NCI-H460 (cell line): ENCODE measurements at regions not wholly inside any gene's neighbourhood (a gene's known extent, or its start where the extent isn't known, plus 50 kb on each side); places are given as distances from the start of the nearest gene placed in this dataset.
"Not testable (repeated sequence)": the region's sequence is repeated elsewhere in the genome, so short reads cannot be mapped to it uniquely, and the experiment has no call there.

Source experiments
- DNase-seq: peaks from one replicate; pipeline ENCODE4 v3.0.0-alpha.2; 2016; ENCODE audit warnings: low read depth; ENCODE audit errors: extremely low read depth

DNA sequence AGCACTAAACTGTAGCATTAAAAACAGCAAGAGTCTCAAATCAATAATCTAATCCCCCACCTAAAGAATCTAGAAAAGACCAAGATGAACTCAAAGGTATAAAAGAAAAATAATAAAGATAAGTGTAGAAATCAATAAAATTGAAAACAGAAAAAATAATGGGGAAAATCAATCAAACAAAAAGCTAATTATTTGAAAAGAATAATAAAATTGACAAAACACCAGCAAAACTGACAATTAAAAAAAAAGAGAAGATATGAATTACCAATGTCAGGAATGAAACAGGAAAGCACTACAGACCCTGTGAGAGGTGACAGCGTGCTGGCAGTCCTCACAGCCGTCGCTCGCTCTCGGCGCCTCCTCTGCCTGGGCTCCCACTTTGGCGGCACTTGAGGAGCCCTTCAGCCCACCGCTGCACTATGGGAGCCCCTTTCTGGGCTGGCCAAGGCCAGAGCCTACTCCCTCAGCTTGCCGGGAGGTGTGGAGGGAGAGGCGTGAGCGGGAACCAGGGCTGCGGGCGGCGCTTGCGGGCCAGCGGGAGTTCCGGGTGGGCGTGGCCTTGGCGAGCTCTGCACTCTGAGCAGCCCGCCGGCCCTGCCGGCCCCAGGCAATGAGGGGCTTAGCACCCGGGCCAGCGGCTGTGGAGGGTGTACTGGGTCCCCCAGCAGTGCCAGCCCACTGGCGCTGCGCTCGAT, 105.3 kb upstream of the HEY2 start:
- not testable (repeated sequence) for DNase-seq

DNA sequence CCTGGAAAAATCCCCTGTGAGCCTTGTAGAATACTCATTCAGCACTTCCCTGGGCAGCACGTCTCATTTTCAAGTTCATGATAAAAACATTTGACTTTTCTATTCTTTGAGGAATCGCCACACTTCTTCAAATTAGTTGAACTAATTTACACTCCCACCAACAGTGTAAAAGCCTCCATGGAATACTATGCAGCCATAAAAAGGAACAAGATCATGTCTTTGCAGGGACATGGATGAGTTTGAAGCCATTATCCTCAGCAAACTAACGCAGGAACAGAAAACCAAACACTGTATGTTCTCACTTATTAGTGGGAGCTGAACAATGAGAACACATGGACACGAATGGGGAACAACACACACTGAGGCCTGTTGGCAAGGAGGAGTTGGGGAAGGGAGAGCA, 102.0 kb upstream of the HEY2 start:
- no peak for DNase-seq

DNA sequence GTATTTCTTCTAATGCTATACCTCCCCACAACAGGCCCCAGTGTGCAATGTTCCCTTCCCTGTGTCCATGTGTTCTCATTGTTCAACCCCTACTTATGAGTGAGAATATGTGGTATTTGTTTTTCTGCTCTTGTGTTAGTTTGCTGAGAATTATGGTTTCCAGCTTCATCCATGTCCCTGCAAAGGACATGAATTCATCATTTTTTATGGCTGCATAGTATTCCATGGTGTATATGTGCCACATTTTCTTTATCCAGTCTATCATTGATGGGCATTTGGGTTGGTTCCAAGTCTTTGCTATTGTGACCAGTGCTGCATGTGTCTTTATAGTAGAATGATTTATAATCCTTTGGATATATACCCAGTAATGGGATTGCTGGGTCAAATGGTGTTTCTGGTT, 95.7 kb upstream of the HEY2 start:
- not testable (repeated sequence) for DNase-seq

DNA sequence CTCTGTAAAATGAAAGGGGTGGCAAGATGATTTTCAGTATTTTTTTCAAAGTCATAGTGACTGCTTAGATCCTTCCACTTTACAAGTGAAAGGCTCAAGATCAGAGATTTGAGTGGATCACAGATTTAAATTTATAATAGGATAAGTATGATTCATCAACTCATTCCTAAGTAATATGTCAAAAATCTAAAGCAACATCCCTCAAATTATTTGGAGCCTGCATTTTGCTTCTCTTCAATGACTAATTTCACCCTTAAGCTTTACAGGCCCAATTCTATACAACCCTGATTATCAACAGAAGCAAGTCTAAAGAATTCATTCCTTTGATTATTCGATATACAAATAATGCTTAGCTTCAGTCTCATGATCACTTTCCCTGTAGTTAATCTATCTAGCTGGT, 93.9 kb upstream of the HEY2 start:
- no peak for DNase-seq

DNA sequence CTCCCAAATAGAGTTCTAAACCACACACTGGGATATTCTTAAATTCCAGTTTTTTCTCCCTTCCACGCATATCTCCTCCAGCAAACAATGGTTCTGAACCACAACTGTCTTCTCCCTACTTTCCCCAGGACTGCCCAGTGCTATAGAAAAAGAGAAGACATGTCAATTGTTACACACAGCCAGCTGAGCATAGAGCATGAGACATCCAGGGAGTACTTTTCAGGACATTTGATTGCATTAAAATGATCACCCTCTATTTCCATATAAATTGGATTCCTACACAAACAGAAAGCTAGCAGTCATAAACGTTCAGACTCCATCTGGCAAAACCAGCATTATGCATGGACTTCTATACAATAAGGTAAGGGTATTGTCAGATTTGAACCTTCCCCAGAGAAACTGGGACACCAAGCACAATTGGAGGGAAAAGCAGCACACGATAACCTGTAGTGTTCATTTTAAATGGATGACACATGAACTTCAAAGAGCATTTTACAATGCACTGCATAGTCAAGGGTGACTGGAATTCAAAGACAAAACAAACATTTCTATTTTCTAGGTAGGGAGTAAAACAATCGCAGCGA, 93.1 kb upstream of the HEY2 start:
- no peak for DNase-seq

DNA sequence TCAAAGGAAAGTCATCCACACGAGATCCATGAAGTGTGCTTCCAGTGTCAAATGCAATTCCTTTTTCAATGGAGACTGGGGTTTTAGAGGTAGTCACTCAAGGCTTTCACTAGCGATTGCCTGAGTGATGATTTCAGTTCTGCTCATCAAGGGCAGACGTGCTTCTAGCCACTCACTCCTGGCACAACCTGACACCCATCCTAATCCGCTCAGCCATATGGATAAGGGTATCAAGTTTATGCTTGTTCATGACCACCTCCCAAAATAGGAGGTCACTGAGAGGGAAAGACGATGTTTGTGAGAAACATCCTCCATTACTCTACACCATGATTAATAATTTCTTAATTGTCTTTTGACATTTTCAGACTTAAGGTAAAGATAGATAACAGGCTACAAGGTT, 91.3 kb upstream of the HEY2 start:
- DNase-seq: no peak

DNA sequence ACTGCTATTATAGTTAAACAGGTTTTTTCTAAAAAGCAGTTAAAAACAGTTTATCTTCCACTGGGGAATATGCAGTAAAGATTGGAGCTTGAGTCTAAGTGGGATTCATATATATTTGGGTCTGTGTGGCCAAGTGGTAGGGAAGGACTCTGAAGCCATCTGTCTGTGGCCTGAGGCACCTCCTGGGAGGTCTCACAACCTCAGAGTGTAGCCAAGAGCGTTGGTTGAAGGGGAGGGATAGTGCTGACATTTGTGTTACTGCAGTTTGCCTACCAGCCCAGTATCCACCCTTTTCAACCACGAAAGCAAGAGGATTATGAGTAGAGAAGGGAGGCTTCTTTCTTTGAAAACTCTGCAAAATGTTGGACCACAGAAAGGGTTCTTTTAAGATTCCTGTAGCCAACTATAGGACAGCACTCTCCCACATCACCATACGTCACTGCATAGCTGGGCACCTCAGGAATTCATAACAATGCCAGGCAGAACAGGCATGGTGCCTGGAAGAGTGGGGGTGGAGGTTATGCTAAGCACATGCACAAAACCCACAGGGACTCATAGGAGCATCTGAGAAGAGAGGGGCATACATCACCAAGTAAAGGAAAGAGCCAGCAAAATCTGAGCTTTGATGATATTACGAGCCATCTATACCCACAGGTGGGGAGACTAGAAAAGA, 90.5 kb upstream of the HEY2 start:
- DNase-seq: no peak

DNA sequence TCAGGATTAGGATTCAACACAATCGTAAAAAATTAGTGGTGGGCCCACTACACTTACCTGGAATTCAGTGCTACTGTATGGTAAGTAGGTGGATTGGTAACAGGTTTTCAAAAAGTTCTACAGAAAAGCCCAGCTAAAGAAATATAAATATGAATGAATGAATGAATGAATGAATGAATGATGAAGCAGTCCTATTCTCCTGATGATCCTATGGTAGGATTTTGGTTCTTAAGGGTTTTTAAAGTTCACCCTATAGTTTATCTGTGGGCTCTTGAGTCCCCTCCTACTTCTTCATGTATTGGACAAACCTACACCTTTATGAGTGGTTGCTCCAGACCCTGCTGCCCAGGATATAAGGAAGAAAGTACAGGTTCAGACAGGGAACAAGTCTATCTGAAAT, 89.5 kb upstream of the HEY2 start:
- no peak for DNase-seq

DNA sequence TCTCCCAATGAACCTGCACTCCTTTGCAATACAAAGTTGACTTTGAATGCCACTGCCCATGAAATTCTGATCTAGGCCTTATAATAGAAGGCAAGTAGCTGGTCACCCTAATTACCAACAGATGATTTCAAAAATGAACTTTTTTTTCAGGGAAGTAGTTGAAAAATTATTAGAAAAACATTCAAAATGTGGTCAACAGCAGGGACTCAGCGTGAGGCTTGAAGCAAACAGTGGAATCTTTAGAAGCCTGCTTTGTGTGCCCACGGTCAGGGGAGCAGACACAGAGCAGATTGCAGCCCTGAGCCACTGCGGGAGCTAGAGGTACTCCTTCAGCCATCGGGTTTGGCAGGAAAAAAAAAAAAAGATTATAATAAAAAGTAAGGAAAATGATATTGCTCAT, 87.1 kb upstream of the HEY2 start:
- DNase-seq: no peak

DNA sequence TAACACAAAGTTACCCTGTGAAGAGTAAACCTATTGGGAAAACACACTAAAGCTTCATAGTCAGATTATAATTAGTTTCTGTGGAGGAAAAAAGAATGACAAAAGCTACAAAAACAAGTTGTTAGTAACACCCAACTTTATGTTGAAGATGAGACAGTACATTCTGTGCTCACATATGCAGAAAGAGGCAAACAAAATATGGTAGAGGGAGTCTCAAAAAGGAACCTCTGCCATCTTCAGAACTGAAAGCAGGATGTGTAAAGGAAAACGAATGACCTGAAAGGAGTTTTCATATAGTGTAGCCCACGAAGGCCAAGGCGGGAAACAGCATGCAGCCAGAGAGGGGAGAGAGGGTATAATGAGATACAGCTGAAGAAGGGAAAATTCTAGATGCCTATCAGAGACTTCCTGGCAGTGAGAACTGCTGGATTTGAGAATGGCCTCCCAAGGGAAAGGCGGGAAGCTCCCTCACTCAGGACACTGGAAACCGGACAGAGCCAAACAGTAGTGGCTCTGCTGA, 84.1 kb upstream of the HEY2 start:
- DNase-seq: no peak

DNA sequence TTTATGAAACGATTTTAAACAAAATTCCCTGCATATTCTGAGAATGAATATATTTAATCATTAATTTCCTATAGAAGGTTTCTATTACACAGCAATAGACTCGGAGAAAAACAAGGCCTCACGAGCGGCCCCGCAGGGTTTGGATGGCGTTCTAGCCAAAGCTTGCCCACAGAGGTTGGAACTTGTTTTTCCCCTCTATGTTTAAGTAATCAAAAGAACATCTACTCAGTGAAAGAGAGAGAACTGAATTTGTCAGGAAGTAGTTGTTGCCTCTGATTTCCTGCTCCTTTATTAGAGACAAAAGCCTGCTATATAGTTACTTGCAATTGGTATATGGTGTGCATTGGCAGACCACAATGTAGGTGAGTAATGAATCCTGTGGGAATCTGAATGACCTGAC, 82.1 kb upstream of the HEY2 start:
- DNase-seq: no peak

DNA sequence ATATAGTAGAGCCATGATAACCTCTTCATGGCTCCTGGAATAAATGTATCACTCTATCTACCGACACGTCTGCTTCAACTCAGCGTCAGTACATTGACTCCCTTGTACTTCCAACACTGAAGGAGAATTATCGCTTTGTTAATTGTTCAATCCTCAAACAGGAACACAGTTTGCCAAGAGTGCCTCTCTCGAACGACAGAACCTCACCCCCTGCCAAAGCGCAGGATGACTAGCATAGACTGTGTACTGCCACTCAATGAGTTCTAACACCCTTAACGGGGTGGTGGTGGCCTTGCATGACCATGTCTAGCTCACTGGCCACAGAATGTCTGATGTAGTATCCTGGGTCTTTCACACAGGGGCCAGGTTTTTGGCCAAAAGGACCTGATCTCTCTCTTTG, 81.4 kb upstream of the HEY2 start:
- DNase-seq: no peak

DNA sequence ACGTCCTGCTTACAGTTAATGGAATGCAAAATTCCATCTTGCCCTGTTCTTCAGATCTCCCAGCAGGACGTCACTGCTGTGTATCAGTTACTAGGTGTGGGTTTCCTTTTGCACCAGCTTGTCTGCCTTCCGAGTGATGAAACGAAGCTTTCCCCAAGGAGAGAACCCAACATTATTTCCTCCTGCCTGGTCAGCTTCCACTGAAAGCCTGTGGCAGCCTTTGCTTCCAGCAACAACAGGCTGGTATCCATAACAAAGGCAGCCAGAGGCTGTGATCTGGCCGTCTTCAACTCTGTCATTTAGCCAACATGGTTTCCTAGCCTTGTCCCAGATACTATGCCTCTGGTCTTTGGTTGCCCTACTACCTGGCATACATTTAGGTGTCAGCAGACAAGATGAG, 78.9 kb upstream of the HEY2 start:
- no peak for DNase-seq

DNA sequence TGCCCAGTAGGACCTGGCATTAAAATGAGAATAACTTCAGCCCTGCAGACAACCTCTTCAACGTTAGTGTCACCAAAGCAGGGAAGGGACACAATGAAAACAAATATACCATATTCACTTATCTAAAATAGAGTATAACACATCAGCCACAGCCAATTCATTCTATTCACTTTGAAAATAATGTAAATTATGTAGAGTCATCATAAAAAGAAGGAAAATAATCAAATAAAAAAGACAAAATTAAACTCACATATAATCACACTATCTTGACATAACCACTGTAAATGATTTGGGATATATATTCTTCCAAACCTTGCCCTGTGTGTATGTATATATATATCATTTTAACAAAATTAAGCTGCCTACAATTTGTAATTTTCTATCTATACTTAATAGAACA, 78.1 kb upstream of the HEY2 start:
- DNase-seq: no peak

DNA sequence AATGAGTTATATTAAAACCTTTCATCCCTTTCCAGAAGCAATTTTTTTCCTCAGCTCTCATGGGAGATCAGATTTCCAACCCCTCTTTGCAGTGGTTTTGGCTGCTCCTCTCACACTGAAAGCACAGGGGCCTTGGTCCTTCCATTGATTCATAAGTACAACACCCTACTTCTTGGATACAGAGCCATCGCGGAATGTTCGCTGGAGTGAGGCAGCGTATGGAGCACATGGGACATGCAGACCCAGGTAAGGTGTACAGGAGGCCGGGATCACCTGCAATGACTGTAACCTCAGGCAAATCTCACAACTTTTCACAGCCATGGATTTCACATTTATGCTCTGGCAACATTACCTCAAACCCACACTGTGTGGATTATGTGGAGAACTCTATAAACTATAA, 75.2 kb upstream of the HEY2 start:
- no peak for DNase-seq

DNA sequence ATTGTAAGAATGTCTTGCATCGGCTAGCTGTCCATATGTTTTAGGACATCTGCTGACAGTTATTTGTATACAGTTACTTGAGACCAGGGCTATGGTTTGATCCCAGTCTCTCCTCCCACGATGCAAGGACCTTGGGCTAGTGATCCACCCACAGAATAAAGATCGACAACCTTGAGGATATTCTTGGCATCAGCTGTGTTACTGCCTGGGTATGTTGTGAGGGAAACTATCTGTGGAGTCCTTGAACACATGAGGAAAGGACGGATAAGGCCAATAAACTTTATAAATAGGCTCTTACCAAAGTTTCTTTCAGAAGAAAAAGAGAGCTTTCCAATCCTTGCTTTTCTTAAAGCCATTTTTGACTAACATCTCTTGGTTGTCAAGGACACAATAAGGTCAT, 70.8 kb upstream of the HEY2 start:
- DNase-seq: no peak

DNA sequence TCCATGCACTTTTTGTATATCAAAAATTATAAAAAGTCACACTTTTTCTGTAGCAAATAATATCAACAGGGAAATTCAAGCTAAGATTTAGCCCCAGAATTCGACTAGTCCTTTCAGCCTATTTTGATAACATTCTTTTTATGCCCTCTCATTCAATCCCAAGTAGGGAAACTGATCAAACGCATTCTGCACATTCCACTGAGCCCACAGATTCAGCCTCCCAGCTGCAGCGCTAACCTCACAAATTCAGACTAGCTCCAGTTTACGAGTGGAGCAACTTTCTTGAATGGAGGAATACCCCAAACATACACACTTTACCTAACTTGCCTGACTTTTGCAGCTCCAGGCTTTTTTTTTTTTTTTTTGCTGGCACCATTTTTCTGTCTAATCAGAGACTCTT, 70.3 kb upstream of the HEY2 start:
- no peak for DNase-seq

DNA sequence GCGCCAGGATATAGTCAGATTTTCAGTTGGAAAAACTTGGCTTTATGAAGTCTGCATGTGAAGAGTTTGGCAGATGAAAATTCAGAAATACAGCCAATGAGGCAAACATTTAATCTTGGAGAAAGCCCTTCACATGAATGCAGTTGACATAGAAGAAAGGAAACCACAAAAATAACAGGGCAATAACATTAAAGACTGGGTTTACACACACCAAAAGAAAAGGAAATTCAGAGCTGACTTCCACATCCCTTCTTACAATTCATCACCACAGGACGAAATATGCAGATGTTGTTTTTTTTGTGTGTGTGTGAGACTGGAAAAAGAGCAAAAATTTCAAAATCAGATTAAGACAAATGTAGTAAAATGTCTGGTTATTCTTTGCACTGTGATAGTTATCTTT, 69.8 kb upstream of the HEY2 start:
- no peak for DNase-seq

DNA sequence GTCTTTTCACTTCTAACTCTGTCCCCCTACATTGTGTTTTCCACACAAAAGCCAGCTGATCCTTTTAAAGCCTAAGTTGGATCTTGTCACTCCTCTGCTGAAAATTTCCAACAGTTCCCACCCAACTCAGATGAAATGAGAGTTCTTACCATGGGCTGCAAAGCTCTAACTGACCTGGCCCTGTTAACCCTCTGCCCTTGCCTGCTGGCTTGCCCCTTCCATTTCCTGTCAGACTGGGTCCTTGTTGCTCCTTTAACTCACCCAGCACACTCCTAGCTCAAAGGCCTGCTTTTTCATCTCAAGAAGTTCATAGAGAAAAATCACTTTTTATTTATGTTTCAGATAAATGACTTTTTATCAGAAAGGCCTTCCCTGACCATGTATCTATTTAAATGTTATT, 66.5 kb upstream of the HEY2 start:
- DNase-seq: no peak

DNA sequence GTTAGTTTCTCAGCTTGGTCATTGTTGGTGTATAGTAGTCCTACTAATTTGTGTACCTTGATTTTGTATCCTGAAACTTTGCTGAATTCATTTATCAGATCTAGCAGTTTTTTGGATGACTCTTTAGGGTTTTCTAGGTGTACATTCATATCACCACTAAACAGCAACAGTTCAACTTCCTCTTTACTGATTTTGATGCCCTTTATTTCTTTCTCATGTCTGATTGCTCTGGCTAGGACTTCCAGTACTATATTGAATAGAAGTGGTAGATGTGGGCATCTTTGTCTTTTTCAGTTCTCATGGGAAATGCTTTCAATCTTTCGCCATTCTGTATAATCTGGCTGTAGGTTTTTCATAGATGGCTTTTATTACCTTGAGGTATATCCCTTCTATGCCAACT, 61.3 kb upstream of the HEY2 start:
- no peak for DNase-seq

DNA sequence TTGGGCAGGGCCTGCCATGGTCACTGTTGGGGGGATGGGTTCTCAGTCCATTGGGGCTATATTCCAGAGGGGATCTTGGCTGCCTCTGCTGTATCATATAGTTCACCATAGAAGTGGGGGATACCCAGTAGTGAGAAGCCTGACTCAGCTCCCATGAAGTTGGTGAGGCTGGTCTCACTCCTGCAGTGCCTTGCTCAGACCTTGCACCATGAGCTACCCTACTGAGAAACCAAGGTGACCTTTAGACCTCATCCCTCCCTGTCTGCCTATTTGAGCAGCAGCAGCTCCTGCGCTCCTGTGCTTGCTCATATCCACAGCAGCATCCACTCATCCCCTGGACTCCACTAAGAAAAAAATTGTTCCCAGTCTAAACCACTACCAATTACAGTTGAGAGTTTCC, 56.0 kb upstream of the HEY2 start:
- DNase-seq: no peak

DNA sequence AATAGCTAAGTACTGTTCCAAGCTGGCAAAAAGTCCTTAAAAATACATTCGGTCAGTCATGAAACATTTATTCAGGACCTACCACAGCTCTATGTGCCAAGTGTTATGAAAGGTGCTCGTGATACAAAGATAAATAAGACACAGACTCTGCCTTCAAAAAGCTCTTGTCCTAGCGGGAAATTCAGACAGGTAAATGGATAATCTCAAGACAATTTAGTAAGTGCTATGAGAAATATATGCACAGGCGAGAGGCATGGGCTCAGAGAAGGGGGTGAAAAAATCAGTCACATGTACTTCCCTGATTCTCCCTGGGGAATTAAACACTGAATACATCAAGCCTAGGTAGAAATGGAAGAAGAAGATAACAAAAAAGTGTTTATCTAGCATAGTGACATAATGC, 49.8 kb upstream of the HEY2 start:
- DNase-seq: no peak
